ENCODE measurements at regions not wholly inside any gene's neighbourhood (a gene's known extent, or its start where the extent isn't known, plus 50 kb on each side); places are given as distances from the start of the nearest gene placed in this dataset.

- Histone ChIP-seq H3K27ac (peak overlapping the region; percentile 67), H3K4me3 (no peak overlapping the region), H3K9me3 (no peaks in the 10 kb centered on the region), H3K36me3 (no peaks in the 10 kb centered on the region), H3K27me3 (ENCODE audit: low read depth) (no peaks in the 10 kb centered on the region), H3K4me1 (no peaks in the 10 kb centered on the region)
- ATAC-seq (peak; percentile 83 to 85), DNase-seq (no peak)
- intact Hi-C loops (cut with DNase I) = no loop called here
- TF ChIP-seq CTCF (IDR thresholded peaks at IDR 0.05) = no peak
These were observed 144.4 kb downstream of the PTBP2 start for GRCh38 chr1:96865731-96866685.

GRCh38 chr1:96872757-96873156 is 151.2 kb downstream of the PTBP2 start:
- DNase-seq = no peak
- no peak for ATAC-seq
- H3K36me3 ChIP-seq = no peaks in the 10 kb centered on the region
- intact Hi-C loops (cut with DNase I) = no loop called here
- no peak overlapping the region for H3K27ac ChIP-seq
- H3K9me3 ChIP-seq = peaks cover 10% of the 10 kb centered on the region
- no peak for TF ChIP-seq CTCF (IDR thresholded peaks at IDR 0.05)
- H3K4me3 ChIP-seq = no peak overlapping the region
- no peaks in the 10 kb centered on the region for H3K27me3 ChIP-seq (ENCODE audit: low read depth)
- no peaks in the 10 kb centered on the region for H3K4me1 ChIP-seq

- Histone ChIP-seq H3K27me3 (ENCODE audit: low read depth) (no peaks in the 10 kb centered on the region), H3K9me3 (no peaks in the 10 kb centered on the region), H3K4me3 (no peak overlapping the region), H3K36me3 (no peaks in the 10 kb centered on the region), H3K27ac (no peak overlapping the region), H3K4me1 (no peaks in the 10 kb centered on the region)
- no peak for DNase-seq
- ATAC-seq = no peak
- intact Hi-C loops (cut with DNase I) = no loop called here
- TF ChIP-seq CTCF (IDR thresholded peaks at IDR 0.05) = no peak
These were observed 157.1 kb downstream of the PTBP2 start for GRCh38 chr1:96878640-96879039.

- Histone ChIP-seq H3K4me1 (no peaks in the 10 kb centered on the region), H3K27me3 (ENCODE audit: low read depth) (no peaks in the 10 kb centered on the region), H3K36me3 (no peaks in the 10 kb centered on the region), H3K9me3 (no peaks in the 10 kb centered on the region), H3K27ac (no peak overlapping the region), H3K4me3 (no peak overlapping the region)
- no peak for TF ChIP-seq CTCF (IDR thresholded peaks at IDR 0.05)
- ATAC-seq (no peak), DNase-seq (no peak)
- intact Hi-C loops (cut with DNase I) = no loop called here
These were observed 159.0 kb downstream of the PTBP2 start for GRCh38 chr1:96880626-96881025.

GRCh38 chr1:96882096-96882495 is 160.5 kb downstream of the PTBP2 start:
- Histone ChIP-seq H3K9me3 (no peaks in the 10 kb centered on the region), H3K36me3 (no peaks in the 10 kb centered on the region), H3K4me3 (no peak overlapping the region), H3K4me1 (no peaks in the 10 kb centered on the region), H3K27me3 (ENCODE audit: low read depth) (no peaks in the 10 kb centered on the region), H3K27ac (no peak overlapping the region)
- intact Hi-C loops (cut with DNase I) = no loop called here
- ATAC-seq (no peak), DNase-seq (no peak)
- no peak for TF ChIP-seq CTCF (IDR thresholded peaks at IDR 0.05)

Data from lower lobe of right lung (tissue), 2 donors.